Ectodermal cell (in vitro differentiated cells): ENCODE measurements at regions not wholly inside any gene's neighbourhood (a gene's known extent, or its start where the extent isn't known, plus 50 kb on each side); places are given as distances from the start of the nearest gene placed in this dataset.

Source experiments
- H3K27ac ChIP-seq: 2 replicates; pipeline ENCODE4 v1.7.0; 2013; ENCODE audit warnings: mild to moderate bottlenecking, low read depth, low read length; ENCODE audit not compliant: insufficient read depth, poor library complexity, severe bottlenecking
- H3K27me3 ChIP-seq: 2 replicates; pipeline ENCODE4 v1.7.0; 2013; ENCODE audit warnings: mild to moderate bottlenecking, low read length; ENCODE audit not compliant: insufficient read depth, control insufficient read depth, poor library complexity, severe bottlenecking
- H3K36me3 ChIP-seq: one replicate; pipeline ENCODE4 v1.7.0; 2013; ENCODE audit warnings: low read length; ENCODE audit not compliant: control insufficient read depth, insufficient read depth
- H3K4me1 ChIP-seq: one replicate; pipeline ENCODE4 v1.7.0; 2013; ENCODE audit warnings: low read length; ENCODE audit not compliant: control insufficient read depth, insufficient read depth
- H3K4me3 ChIP-seq: 2 replicates; pipeline ENCODE4 v1.7.0; 2013; ENCODE audit warnings: low read depth, low read length, control low read depth; ENCODE audit not compliant: insufficient read depth
- H3K9me3 ChIP-seq: 2 replicates; pipeline ENCODE4 v1.7.0; 2013; ENCODE audit warnings: mild to moderate bottlenecking, low read length, moderate library complexity; ENCODE audit not compliant: control insufficient read depth
- WGBS, 2 experiments: methylation state at CpG; one replicate each; pipeline ENCODE4 v1.1.7; 2013; ENCODE audit warnings: missing lambda C conversion rate in 2 of 2; 5-methylcytosine and 5-hydroxymethylcytosine counted together

- Histone ChIP-seq H3K27me3 (no peaks in the 10 kb centered on the region), H3K27ac (no peak overlapping the region), H3K4me1 (no peaks in the 10 kb centered on the region), H3K4me3 (no peak overlapping the region), H3K36me3 (no peaks in the 10 kb centered on the region), H3K9me3 (no peaks in the 10 kb centered on the region)
- 64 to 69% methylated on average over 3 of the region's 3 CpGs for WGBS, 2 experiments
These were observed 242.7 kb upstream of the DDX18 start for GRCh38 chr2:117571590-117572349.

GRCh38 chr2:117587310-117587709 lies 227.2 kb upstream of the DDX18 start:
- Histone ChIP-seq H3K4me3 (no peak overlapping the region), H3K36me3 (no peaks in the 10 kb centered on the region), H3K9me3 (peaks cover 3% of the 10 kb centered on the region), H3K27ac (no peak overlapping the region), H3K27me3 (no peaks in the 10 kb centered on the region), H3K4me1 (no peaks in the 10 kb centered on the region)
- WGBS, 2 experiments: 100% methylated on average over 1 of the region's 4 CpGs; no CpG with 5 or more reads in 1 of the 2 experiments

DNA sequence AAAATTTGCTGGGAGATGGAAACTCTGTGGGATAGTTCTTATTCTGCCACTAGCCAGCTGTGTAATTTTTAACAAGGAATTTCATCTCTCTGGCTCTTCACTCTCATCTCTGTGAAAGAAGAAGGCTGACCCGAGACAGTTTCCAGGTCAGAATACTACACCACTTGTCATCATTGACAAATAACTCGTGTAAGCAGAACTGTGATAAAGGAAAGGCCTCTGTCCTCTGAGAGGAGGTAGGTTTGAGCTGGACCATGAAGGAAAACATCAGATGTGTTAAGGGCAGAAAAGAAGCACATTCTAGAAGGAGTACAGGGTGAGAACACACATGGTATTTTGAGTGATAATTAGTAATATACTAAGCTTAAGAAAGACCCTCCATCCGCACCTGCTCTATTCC lies 211.4 kb upstream of the DDX18 start:
- Histone ChIP-seq H3K4me1 (peaks cover 15% of the 10 kb centered on the region), H3K36me3 (no peaks in the 10 kb centered on the region), H3K4me3 (no peak overlapping the region), H3K27ac (no peak overlapping the region), H3K27me3 (no peaks in the 10 kb centered on the region), H3K9me3 (no peaks in the 10 kb centered on the region)
- 87 to 100% methylated on average over 3 of the region's 3 CpGs for whole genome bisulfite sequencing, 2 experiments

GRCh38 chr2:117603567-117603966 lies 210.9 kb upstream of the DDX18 start:
- no peaks in the 10 kb centered on the region for H3K27me3 ChIP-seq
- H3K27ac ChIP-seq: no peak overlapping the region
- WGBS, 2 experiments: 75 to 77% methylated on average over 5 of the region's 5 CpGs
- no peaks in the 10 kb centered on the region for H3K9me3 ChIP-seq
- H3K4me1 ChIP-seq: peaks cover 15% of the 10 kb centered on the region
- H3K36me3 ChIP-seq: no peaks in the 10 kb centered on the region
- H3K4me3 ChIP-seq: no peak overlapping the region

DNA sequence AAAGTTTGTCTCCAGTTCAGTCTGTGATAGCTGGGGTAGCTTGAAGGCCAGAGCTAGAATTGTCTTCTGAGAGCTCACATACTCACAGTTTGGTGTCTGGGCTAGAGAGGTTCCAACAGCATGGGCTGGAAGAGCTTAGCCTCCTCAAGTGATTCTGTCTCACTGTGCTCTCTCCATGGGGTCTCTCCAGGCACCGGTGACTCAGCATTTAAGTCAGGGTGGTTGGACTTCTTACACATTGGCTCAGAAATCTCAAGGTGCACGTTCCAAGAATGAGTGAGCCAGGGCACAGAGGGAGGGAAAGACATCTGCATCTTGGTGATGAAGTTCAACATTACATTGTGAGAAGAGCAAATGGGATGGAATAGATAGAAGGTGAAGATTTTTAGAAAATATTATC lies 207.3 kb upstream of the DDX18 start:
- no peaks in the 10 kb centered on the region for H3K27me3 ChIP-seq
- no peaks in the 10 kb centered on the region for H3K36me3 ChIP-seq
- H3K4me3 ChIP-seq: no peak overlapping the region
- H3K9me3 ChIP-seq: no peaks in the 10 kb centered on the region
- 68 to 74% methylated on average over 2 of the region's 2 CpGs for WGBS, 2 experiments
- peaks cover 9% of the 10 kb centered on the region for H3K4me1 ChIP-seq
- no peak overlapping the region for H3K27ac ChIP-seq

DNA sequence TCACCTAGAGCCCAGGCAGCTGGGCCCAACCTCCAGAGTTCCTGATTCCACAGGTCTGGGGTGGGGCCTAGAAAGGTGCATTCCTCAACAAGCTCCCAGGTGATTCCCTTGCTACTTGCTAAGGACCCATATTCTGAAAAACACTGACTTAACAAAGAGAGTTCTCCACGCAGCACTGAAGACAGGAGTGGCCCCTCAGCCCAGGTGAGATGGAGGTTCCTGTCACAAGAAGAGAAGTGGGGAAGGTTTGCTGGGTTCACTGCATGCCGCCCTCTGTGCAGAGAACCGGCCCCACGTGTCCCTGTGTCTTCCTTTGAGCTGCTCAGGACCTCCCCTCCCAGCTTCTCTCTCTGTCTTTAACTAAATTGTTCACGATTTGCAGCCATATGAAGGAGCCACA lies 201.4 kb upstream of the DDX18 start:
- H3K27me3 ChIP-seq: no peaks in the 10 kb centered on the region
- H3K36me3 ChIP-seq: no peaks in the 10 kb centered on the region
- WGBS, 2 experiments: 85 to 95% methylated on average over 5 of the region's 5 CpGs
- no peak overlapping the region for H3K27ac ChIP-seq
- H3K4me1 ChIP-seq: no peaks in the 10 kb centered on the region
- H3K9me3 ChIP-seq: no peaks in the 10 kb centered on the region
- no peak overlapping the region for H3K4me3 ChIP-seq

DNA sequence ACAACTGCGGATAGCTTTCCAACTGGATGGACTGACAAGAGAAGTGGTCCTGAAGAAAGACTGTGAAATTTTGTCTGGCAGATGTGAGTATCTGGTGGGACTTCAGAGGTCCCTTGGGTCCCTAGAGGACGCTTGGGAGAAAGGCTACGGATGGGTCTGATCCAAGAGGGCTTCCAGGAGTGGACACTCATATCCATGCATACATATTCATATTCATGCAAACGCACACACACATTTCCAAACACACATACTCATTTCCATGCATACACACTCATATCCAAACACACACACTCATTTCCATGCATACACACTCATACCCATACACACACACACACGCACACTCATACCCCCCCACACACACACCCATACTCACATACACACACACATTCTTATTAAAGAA lies 200.2 kb upstream of the DDX18 start:
- WGBS, 2 experiments: 94 to 95% methylated on average over 5 of the region's 5 CpGs
- Histone ChIP-seq H3K27ac (no peak overlapping the region), H3K27me3 (no peaks in the 10 kb centered on the region), H3K36me3 (no peaks in the 10 kb centered on the region), H3K4me1 (no peaks in the 10 kb centered on the region), H3K4me3 (no peak overlapping the region), H3K9me3 (no peaks in the 10 kb centered on the region)

DNA sequence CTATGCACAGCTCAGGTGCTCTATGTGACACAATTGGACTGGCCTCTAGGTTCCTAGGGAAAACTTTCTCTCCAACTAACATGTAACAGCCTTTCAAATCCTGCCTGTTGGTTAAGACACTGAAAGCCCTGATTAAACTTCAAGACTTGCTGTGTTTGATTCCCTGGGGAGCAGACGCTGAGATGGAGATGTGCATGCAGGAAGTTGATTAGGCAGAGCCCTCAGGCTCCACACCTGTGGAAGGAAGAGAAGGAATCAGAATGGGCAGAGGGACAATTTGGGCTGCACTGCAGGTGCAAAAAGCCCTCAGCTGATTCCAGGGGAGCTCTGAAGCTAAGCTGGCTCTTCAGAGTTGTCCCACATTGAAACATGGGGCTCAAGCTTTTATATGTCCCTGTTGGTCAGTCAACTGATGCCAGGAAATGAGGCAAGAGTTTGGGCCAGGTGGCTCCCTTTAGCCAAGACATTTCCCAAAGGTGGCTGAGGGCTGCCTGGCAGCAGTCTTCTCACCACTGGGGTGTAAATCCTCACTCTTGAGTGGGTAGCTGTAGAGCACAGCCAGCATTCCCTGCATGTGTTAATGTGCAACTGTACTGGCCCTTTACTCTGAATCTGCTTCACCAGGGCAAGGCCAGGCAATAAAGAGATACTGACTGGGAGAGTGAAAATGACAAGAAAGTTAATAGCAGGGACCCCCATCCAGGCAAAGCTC lies 199.5 kb upstream of the DDX18 start:
- 70 to 88% methylated on average over 1 of the region's 1 CpG for WGBS, 2 experiments
- no peaks in the 10 kb centered on the region for H3K36me3 ChIP-seq

DNA sequence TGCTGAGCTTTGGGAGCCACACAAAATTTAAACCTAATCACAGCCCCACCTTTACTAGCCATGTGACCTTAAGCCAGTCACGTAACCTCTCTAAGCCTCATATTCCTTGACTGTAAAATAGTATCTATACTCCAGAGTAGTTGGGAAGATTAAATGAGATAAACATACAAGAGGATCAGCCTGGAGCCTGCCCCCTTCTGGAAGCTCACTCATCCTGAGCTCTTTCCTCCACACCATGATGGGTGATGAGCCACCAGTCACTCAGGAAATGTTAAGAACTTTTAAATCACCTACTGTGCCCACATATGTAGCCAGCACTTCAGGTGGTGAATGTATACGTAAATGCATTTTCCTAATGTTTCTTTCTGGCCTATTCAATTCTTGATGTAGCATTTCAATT lies 195.9 kb upstream of the DDX18 start:
- H3K27me3 ChIP-seq: no peaks in the 10 kb centered on the region
- H3K27ac ChIP-seq: no peak overlapping the region
- no peaks in the 10 kb centered on the region for H3K36me3 ChIP-seq
- no peak overlapping the region for H3K4me3 ChIP-seq
- no peaks in the 10 kb centered on the region for H3K4me1 ChIP-seq
- 88 to 100% methylated on average over 1 to 2 of the region's 2 CpGs for WGBS, 2 experiments
- no peaks in the 10 kb centered on the region for H3K9me3 ChIP-seq

More for the DNA sequence above, 199.5 kb upstream of the DDX18 start:
- Histone ChIP-seq H3K4me3 (no peak overlapping the region), H3K4me1 (no peaks in the 10 kb centered on the region), H3K27me3 (no peaks in the 10 kb centered on the region), H3K27ac (no peak overlapping the region), H3K9me3 (no peaks in the 10 kb centered on the region)

DNA sequence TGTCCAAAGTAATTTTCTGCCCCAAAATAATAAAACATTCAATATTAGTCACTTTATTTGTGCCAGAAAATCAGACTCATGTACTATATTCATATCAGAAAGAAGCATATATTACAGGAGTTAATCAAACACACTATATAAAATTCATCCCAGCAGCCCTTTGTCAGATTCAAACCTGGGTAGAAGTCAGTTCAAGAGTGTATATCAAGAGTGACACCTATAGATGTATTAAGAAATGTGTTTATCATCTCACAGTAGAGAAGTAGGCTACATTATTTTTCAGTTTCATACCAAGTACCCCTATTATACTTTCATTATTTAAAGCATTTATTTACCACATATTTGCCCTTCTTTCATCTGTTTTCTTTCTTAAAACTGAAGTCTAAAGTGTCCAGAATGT lies 193.2 kb upstream of the DDX18 start:
- Histone ChIP-seq H3K27me3 (no peaks in the 10 kb centered on the region), H3K9me3 (no peaks in the 10 kb centered on the region), H3K4me1 (no peaks in the 10 kb centered on the region), H3K36me3 (no peaks in the 10 kb centered on the region), H3K4me3 (peak overlapping the region; percentile 37), H3K27ac (no peak overlapping the region)
